Upper lobe of left lung (tissue), 4 donors: ENCODE measurements at regions not wholly inside any gene's neighbourhood (a gene's known extent, or its start where the extent isn't known, plus 50 kb on each side); places are given as distances from the start of the nearest gene placed in this dataset.

Experiments
- CTCF ChIP-seq, 6 experiments: fragments of 450-650 bp in 4 of 6; fragments of 200-600 bp in 2 of 6; sonication (generic) in 2 of 6; IDR thresholded peaks; one replicate each; pipeline ENCODE4 v1.5.1; 2016 to 2019; ENCODE audit warnings: antibody characterized with exemption in 6 of 6
- POLR2AphosphoS5 ChIP-seq, 2 donors: sonication (generic); formaldehyde crosslinking; IDR thresholded peaks; one replicate each; pipeline ENCODE4 v1.5.1; 2017; ENCODE audit warnings: antibody characterized with exemption in 2 of 2

- no peak for TF ChIP-seq POLR2AphosphoS5 (IDR thresholded peaks at IDR 0.05)
- TF ChIP-seq CTCF (IDR thresholded peaks at IDR 0.05): no peak
Measured at GRCh38 chr4:155010376-155010775, 198.1 kb upstream of the NPY2R start.
